ENCODE measurements at regions not wholly inside any gene's neighbourhood (a gene's known extent, or its start where the extent isn't known, plus 50 kb on each side); places are given as distances from the start of the nearest gene placed in this dataset.

GRCh38 chr16:50909831-50910735 lies 168.2 kb downstream of the CYLD start:
- FAIRE-seq: no peak

GRCh38 chr16:50908468-50908867 lies 166.6 kb downstream of the CYLD start:
- FAIRE-seq: no peak

- no peak for FAIRE-seq
Measured at GRCh38 chr16:50906454-50906853, 164.6 kb downstream of the CYLD start.

GRCh38 chr16:50902457-50902856 lies 160.6 kb downstream of the CYLD start:
- no peak for FAIRE-seq

GRCh38 chr16:50901062-50901461 lies 159.2 kb downstream of the CYLD start:
- no peak for FAIRE-seq

GRCh38 chr16:50900391-50900942 lies 158.6 kb downstream of the CYLD start:
- FAIRE-seq: no peak

- no peak for FAIRE-seq
Measured at GRCh38 chr16:50899951-50900350, 158.1 kb downstream of the CYLD start.

GRCh38 chr16:50889746-50890145 lies 147.9 kb downstream of the CYLD start:
- no peak for FAIRE-seq

GRCh38 chr16:50889276-50889675 lies 147.4 kb downstream of the CYLD start:
- no peak for FAIRE-seq

GRCh38 chr16:50888486-50889261 lies 146.8 kb downstream of the CYLD start:
- no peak for FAIRE-seq

GRCh38 chr16:50887500-50888298 lies 145.8 kb downstream of the CYLD start:
- no peak for FAIRE-seq

GRCh38 chr16:50884066-50884860 lies 142.4 kb downstream of the CYLD start:
- FAIRE-seq: no peak

GRCh38 chr16:50881956-50882355 lies 140.1 kb downstream of the CYLD start:
- no peak for FAIRE-seq

- FAIRE-seq: no peak
Measured at GRCh38 chr16:50881331-50881830, 139.5 kb downstream of the CYLD start.

- FAIRE-seq: no peak
Measured at GRCh38 chr16:50880926-50881325, 139.0 kb downstream of the CYLD start.

- FAIRE-seq: no peak
Measured at GRCh38 chr16:50879873-50880695, 138.2 kb downstream of the CYLD start.

GRCh38 chr16:50878966-50879615 lies 137.2 kb downstream of the CYLD start:
- FAIRE-seq: no peak

GRCh38 chr16:50878536-50878935 lies 136.7 kb downstream of the CYLD start:
- FAIRE-seq: no peak

- no peak for FAIRE-seq
Measured at GRCh38 chr16:50876263-50876662, 134.4 kb downstream of the CYLD start.

- FAIRE-seq: no peak
Measured at GRCh38 chr16:50868577-50868976, 126.7 kb downstream of the CYLD start.
